ENCODE measurements at regions not wholly inside any gene's neighbourhood (a gene's known extent, or its start where the extent isn't known, plus 50 kb on each side); places are given as distances from the start of the nearest gene placed in this dataset.

DNA sequence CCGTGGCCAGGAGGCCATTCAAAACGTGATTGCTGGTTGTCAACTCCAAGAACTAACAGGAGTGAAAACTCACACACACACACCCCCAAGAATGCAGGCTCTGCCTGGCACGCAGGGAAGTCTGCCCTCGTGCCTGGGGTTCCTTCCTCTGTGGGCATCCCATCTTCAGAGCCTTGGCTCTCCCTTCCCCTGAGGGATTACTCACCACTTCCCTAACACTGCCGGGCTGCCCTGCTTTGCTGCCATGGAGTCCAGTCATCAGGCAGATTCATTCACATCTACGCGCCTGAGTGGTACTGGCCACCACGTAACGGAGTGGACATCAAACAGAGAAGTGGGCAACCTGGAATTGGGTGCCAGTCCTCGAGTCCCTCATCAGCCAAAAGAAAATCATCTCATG lies 120.7 kb upstream of the TMEM45B start (continued):
- TF ChIP-seq ZBTB8A (IDR thresholded peaks at IDR 0.05; ENCODE audit: partially characterized antibody) (no peak), SOX6 (IDR thresholded peaks at IDR 0.05) (no peak)

DNA sequence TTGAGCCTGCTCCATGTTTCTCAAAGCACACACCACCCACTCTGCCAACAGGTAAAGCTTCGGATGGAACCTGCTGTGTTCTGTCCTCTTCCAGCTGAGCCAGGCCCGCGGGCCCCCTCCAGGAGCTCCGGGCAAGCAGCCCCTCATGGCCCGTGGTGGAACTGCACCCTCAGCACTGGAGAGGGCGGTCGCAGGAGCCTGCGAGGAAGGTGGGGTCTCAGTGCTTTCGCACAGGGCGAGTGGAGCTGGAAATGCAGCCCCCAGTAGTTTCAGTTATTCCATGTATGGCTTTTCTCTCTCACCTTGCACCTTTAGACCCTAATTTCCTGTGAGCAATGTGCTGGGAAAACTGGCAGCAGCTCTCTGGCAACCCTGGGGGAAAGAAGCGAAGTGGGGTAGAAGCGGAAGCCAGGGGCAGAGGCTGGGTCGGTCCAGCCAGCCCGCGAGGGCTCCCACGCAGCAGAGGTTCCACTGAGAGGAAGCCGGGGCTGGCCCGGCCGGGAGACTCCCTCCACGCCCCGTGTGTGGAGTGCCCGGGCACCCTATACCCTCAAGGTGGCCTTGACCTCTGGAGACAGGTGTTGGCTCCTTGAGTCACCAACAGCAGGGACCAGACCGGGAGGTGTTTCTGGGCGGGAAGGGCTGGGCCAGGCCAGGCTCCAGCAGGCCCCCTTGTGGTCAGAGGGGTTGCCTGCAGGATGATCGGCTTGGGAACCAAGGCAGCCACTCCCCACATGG lies 119.9 kb upstream of the TMEM45B start:
- no peaks in the 10 kb centered on the region for H3K36me3 ChIP-seq (ENCODE audit: control insufficient read depth, insufficient read depth, low read length)
- no peaks in the 10 kb centered on the region for H3K79me2 ChIP-seq (ENCODE audit: control insufficient read depth, insufficient read depth, low read length)
- in situ Hi-C loops (cut with MboI): no loop called here
- H3K9me1 ChIP-seq (ENCODE audit: control insufficient read depth, insufficient read depth, low read length): no peaks in the 10 kb centered on the region
- peak overlapping the region; percentile 56 for H2AFZ ChIP-seq (ENCODE audit: low read depth, low read length)
- H3K4me3 ChIP-seq: no peak overlapping the region
- WGBS (ENCODE audit: insufficient coverage, low coverage, missing lambda C conversion rate): 4% methylated on average over 17 of the region's 25 CpGs
- H3K9me3 ChIP-seq (replicated peaks; ENCODE audit: control insufficient read depth, insufficient read depth, low read depth, low read length): no peaks in the 10 kb centered on the region
- H3K4me2 ChIP-seq (ENCODE audit: insufficient read depth, low read length): peak overlapping the region; percentile 32; the same call in 1 of the 2 replicates
- POLR2A ChIA-PET: interaction anchor here (0.5 kb wide), 1 partner anchor 1402 kb away, joined by 3 read pairs; no protein-coding TSS in a partner anchor
- peaks cover 0 to 9% of the 10 kb centered on the region in 2 experiments; a peak in 3 of 5 replicates for H3K4me1 ChIP-seq (replicated peaks in 1 of 2; ENCODE audit: control insufficient read depth in 2 of 2, insufficient read depth in 2 of 2, low read length in 2 of 2)
- BruUV-seq (replicated peaks): no TSS peak
- H4K20me1 ChIP-seq (replicated peaks; ENCODE audit: control insufficient read depth, insufficient read depth, low read length): no peaks in the 10 kb centered on the region
- ATAC-seq: peak; percentile 96
- no peak overlapping the region for H3K27ac ChIP-seq (ENCODE audit: extremely low read depth, low read depth, low read length)
- intact Hi-C loops (cut with micrococcal nuclease): loop anchor here (1.0 to 5.0 kb wide), 4 partner anchors 55 to 579 kb away; no protein-coding TSS in a partner anchor
- DNase-seq (ENCODE audit: extremely low read depth in 1 of 4, low spot score in 3 of 4): peak; percentile 67 to 72 (median 70)
- peaks cover 0 to 18% of the 10 kb centered on the region in 2 experiments; a peak in 2 of 5 replicates for H3K27me3 ChIP-seq (ENCODE audit: control insufficient read depth in 2 of 2, insufficient read depth in 2 of 2, low read length in 2 of 2)
- H3K9ac ChIP-seq (ENCODE audit: insufficient read depth in 1 of 2, low read depth in 2 of 2, low read length in 2 of 2): peak overlapping the region in 1 of 2 experiments; percentile 45; a peak in 1 of 4 replicates
- CTCF ChIA-PET (ENCODE audit: low intra/inter-chr PET ratio): interaction anchor here (0.5 to 1.6 kb wide), 4 partner anchors 10 to 435 kb away, joined by 3 to 7 read pairs (median 3); no protein-coding TSS in a partner anchor
- peak; percentile 93 for FAIRE-seq
- no peak for TF ChIP-seq TOE1 (IDR thresholded peaks at IDR 0.05; ENCODE audit: borderline replicate concordance)
- no peak for TF ChIP-seq TOE1 (CRISPR knock-in tag; IDR thresholded peaks at IDR 0.05; ENCODE audit: borderline replicate concordance, low read depth)
- TF ChIP-seq ZFX (CRISPR knock-in tag; IDR thresholded peaks at IDR 0.05): no peak
- no peak for TF ChIP-seq SMAD4 (CRISPR knock-in tag; conservative IDR thresholded peaks at IDR 0.05)
- peak; percentile 58; the same call in 1 of the 2 replicates for TF ChIP-seq SMC3 (conservative IDR thresholded peaks at IDR 0.05; ENCODE audit: insufficient read depth, low read depth, low read length)
- TF ChIP-seq RCOR1 (IDR thresholded peaks at IDR 0.05; ENCODE audit: borderline replicate concordance in 1 of 2, low read depth in 2 of 2, low read length in 2 of 2): 0 out of 4 replicates have a peak, but pooled peaks of 1 of the 2 experiments have one; percentile 9
- no peak for TF ChIP-seq SRSF1 (IDR thresholded peaks at IDR 0.05; ENCODE audit: low read depth, low read length)
- no peak for TF ChIP-seq BACH1 (tag; IDR thresholded peaks at IDR 0.05)
- TF ChIP-seq, protein P1, sequence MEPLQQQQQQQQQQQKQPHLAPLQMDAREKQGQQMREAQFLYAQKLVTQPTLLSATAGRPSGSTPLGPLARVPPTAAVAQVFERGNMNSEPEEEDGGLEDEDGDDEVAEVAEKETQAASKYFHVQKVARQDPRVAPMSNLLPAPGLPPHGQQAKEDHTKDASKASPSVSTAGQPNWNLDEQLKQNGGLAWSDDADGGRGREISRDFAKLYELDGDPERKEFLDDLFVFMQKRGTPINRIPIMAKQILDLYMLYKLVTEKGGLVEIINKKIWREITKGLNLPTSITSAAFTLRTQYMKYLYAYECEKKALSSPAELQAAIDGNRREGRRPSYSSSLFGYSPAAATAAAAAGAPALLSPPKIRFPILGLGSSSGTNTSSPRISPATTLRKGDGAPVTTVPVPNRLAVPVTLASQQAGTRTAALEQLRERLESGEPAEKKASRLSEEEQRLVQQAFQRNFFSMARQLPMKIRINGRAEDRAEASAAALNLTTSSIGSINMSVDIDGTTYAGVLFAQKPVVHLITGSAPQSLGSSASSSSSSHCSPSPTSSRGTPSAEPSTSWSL (CRISPR knock-in tag; IDR thresholded peaks at IDR 0.05; ENCODE audit: borderline replicate concordance): no peak
- TF ChIP-seq, protein P2, sequence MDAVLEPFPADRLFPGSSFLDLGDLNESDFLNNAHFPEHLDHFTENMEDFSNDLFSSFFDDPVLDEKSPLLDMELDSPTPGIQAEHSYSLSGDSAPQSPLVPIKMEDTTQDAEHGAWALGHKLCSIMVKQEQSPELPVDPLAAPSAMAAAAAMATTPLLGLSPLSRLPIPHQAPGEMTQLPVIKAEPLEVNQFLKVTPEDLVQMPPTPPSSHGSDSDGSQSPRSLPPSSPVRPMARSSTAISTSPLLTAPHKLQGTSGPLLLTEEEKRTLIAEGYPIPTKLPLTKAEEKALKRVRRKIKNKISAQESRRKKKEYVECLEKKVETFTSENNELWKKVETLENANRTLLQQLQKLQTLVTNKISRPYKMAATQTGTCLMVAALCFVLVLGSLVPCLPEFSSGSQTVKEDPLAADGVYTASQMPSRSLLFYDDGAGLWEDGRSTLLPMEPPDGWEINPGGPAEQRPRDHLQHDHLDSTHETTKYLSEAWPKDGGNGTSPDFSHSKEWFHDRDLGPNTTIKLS (IDR thresholded peaks at IDR 0.05; ENCODE audit: borderline replicate concordance, low read depth): no peak

All from K562 (cell line).